H7 (cell line): ENCODE measurements at regions not wholly inside any gene's neighbourhood (a gene's known extent, or its start where the extent isn't known, plus 50 kb on each side); places are given as distances from the start of the nearest gene placed in this dataset.

ENCODE experiments used
- DNase-seq: peaks from one replicate; pipeline ENCODE4 v3.0.0; 2012
- H3K27me3 ChIP-seq: 2 replicates; pipeline ENCODE4 v1.6.0; 2011; ENCODE audit warnings: mild to moderate bottlenecking, low read length; ENCODE audit not compliant: control insufficient read depth, insufficient read depth
- H3K36me3 ChIP-seq: replicated peaks from 2 replicates; pipeline ENCODE4 v1.5.1; 2011; ENCODE audit warnings: low read length; ENCODE audit not compliant: control insufficient read depth, insufficient read depth
- H3K4me3 ChIP-seq: 2 replicates; pipeline ENCODE4 v1.5.1; 2011; ENCODE audit warnings: low read depth, mild to moderate bottlenecking, control low read depth, low read length, moderate library complexity; ENCODE audit not compliant: insufficient read depth

DNA sequence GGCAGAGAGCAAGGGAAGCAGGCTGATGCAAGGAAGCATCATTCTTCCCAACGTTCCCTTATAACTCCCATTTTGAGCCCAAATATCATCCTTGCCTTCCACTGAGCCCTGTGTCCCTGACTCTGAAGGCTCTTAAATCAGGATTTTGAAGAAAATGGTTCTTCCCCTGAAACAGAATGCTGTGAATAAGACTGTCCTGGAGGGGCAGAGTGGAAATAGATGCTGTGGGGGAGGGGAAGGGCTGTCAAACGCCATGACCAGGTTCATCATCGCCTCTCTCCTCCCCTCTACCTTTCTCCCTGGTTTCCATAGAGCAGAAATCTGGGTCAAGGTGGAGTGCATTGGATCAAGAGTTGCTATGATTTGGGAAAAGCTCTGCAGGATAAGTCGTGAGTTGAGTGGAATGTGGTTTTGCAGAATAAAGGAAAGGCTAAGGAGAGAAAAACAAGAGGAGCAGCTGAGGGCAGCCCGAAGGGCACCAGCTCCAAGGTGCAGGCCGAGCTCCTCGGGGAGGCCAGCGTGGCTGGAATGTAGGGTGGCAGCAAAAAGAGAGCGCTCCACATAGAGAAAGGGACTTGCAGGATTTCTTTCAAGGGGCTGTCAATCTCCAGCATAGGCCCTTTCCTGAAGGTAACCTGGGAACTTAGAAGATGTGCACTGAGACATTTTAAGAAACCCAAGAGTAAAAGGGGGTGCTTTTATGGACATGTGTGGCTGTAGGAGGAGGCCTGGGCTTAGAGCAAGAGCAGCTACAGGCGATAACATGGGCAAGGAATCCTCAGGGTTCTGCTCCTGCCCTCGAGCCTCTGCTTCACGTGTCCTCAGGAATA, 120.8 kb upstream of the CDYL start:
- Histone ChIP-seq H3K4me3 (no peak overlapping the region), H3K27me3 (no peaks in the 10 kb centered on the region), H3K36me3 (no peaks in the 10 kb centered on the region)
- no peak for DNase-seq

DNA sequence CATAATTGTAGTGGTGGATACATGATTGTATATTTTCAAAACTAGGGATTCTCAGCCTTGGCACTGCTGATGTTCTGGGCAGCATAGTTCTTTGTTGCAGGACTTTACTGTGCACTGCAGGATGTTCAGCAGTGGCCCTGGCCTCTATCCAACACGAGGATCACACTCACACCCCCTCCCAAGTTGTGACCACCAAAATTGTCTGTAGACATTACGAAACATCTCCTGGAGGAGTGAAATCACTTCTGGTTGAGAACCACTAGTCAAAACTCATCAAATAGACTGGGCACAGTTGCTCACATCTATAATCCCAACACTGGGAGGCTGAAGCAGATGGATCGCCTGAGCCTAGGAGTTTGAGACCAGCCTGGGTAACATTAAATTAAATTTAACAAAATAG, 123.1 kb upstream of the CDYL start:
- no peak for DNase-seq
- H3K36me3 ChIP-seq: no peaks in the 10 kb centered on the region
- H3K4me3 ChIP-seq: no peak overlapping the region
- H3K27me3 ChIP-seq: no peaks in the 10 kb centered on the region

DNA sequence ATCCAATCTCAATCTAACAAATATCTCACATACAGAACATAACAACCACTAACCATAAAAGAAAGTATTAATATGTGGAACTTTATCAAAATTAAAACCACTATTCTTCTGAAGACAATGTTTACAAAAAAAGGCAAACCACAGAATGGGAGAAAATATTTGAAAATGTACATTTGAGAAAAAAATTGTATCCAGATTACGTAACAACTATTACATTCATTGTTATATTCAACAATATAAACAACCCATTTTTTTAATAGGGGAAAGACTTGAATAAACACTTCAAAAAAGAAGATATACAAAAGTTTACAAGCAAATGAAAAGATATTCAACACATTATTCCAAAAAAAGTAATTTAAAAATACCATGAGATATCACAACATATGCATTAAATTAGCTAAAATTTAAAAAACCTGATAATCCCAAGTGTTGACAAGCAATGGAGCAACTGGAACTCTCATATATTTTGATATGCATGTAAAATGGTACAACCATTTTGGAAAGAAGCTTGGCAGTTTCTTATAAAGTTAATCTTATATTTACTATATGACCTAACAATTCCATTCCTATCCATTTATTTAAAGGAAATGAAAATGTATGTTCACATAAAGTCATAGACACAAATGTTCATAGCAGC, 124.3 kb upstream of the CDYL start:
- DNase-seq: no peak
- Histone ChIP-seq H3K4me3 (no peak overlapping the region), H3K27me3 (peaks cover 3% of the 10 kb centered on the region; the same call in 1 of the 2 replicates), H3K36me3 (no peaks in the 10 kb centered on the region)

DNA sequence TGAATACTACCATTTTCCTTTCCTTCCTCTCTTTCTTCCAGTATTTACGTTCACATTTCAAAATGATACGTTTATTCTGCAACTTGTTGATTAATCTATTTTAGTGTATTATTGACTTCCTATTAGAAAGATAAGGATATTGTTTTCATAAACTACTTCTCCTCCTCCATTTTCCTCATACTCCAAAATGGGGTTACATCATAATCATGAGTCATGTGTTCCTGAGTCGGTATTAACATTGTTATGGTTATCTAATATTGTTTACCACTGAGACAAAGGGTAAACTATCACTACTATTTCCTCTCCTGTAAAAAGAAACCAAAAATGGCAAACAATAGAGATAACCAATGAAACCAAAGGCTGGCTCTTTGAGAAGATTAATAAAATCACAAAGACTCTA, 126.5 kb upstream of the CDYL start:
- Histone ChIP-seq H3K36me3 (no peaks in the 10 kb centered on the region), H3K27me3 (peaks cover 3% of the 10 kb centered on the region; the same call in 1 of the 2 replicates), H3K4me3 (no peak overlapping the region)
- no peak for DNase-seq

DNA sequence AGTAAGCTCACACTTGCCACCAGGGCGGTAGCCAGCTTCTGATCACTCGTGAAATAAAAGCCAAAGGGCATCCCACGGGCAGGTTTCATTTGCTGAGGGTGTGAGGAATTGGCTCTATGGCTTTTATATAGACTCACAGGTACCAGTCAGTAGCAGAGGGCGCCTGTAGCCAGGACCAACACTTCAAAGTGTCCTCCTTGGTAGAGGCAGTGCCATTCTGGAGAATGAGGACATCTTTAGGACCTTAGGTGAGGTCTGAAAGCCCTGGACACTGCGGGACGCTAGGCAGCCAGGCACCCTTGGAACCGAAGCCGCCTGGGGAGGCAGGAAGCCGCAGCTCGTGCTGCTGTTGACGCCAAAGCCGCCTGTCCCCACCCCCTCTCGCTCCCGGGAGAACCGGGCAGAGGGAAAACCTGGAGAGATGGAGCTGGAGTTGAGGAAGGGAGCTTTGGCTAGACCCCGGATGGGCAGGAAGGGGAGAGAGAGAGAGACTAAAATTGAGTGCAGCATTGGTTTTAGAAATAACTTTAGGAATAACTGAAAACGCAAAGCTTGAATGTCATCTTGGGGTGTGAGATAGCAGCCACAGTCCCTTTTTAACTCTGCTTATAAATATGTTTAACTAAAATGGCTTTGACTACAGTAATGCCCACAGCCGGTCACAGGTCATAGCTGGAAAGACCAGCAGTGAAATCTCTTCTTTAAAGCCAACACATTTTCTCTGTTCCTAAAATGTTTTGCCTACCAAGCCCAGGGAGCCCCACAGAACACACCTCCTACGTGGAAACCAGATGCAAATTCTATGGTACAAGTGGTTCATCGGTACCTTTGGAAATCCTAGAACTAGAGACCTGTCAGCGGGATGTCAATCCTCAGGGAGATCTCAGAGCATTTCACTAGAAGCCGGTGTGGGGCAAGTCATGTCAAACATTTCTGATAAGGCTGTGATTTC, 128.5 kb upstream of the CDYL start:
- DNase-seq: peak; percentile 88
- H3K36me3 ChIP-seq: no peaks in the 10 kb centered on the region
- peak overlapping the region; percentile 13 for H3K4me3 ChIP-seq
- H3K27me3 ChIP-seq: peaks cover 3% of the 10 kb centered on the region; the same call in 1 of the 2 replicates

DNA sequence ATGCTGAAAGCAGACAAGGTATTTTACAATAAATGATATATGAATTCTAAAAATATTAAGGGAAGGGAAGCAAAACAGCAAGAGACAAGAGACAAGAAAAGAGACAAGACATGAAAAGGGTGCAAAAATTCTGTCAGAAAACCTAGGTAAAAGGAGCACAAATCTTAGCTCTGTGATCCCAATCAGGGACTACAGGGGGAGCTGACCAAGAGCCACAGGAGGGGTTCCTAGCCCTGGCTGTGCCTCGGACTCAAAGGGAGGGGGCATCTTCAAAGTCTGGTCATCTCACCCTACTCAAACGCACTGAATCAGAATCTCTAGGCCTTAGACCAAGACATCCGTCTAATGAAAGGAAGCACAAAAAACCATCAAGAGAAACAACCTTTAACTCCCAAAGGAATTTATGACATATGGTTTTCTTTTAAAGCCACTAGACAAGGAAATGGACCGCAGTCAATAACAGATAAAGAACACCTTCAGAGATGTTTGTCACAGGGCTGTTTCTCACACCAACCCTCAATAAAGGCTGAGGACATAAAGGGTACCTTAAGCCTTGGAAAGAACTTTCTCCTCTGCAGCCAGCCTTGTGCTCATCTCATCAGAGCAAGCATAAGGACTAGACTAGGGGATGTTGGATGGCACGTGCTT, 130.4 kb upstream of the CDYL start:
- no peaks in the 10 kb centered on the region for H3K36me3 ChIP-seq
- H3K27me3 ChIP-seq: peaks cover 3% of the 10 kb centered on the region; the same call in 1 of the 2 replicates
- no peak overlapping the region for H3K4me3 ChIP-seq
- peak; percentile 60 for DNase-seq

DNA sequence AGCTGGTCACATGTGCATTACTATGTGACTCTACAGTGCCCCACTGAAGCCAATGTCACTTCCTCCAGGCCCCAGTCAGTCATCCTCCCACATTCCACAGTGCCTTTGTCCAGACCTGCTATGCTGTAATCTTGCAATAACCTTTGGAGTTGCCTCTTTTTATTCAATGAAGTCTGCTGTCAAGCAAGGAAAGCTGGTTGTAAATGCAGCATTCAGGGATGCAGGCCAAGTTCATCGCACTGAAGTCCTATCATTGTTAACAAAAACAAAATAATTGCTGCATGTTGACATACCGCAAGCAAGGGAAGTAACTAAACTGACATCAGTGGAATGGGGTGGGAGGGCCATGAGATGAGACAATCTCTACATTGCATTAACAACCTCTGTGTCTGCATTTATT, 131.2 kb upstream of the CDYL start:
- DNase-seq: no peak
- Histone ChIP-seq H3K4me3 (no peak overlapping the region), H3K36me3 (no peaks in the 10 kb centered on the region), H3K27me3 (peaks cover 3% of the 10 kb centered on the region; the same call in 1 of the 2 replicates)

DNA sequence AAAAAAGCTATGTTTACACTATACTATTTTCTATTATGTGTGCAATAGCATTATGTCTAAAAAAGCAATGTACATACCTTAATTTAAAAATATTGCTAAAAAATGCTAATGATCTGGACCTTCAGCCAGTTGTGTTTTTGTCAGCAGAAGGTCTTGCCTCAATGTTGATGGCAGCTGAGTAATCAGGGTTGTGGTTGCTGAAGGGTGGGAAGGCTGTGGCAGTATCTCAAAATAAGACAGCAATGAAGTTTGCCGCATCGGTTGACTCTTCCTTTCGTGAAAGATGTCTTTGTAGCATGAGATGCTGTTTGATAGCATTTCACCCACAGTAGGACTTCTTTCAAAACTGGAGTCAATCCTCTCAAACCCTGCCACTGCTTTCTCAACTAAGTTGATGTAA, 134.7 kb upstream of the CDYL start:
- H3K4me3 ChIP-seq: no peak overlapping the region
- no peaks in the 10 kb centered on the region for H3K36me3 ChIP-seq
- DNase-seq: no peak
- no peaks in the 10 kb centered on the region for H3K27me3 ChIP-seq

DNA sequence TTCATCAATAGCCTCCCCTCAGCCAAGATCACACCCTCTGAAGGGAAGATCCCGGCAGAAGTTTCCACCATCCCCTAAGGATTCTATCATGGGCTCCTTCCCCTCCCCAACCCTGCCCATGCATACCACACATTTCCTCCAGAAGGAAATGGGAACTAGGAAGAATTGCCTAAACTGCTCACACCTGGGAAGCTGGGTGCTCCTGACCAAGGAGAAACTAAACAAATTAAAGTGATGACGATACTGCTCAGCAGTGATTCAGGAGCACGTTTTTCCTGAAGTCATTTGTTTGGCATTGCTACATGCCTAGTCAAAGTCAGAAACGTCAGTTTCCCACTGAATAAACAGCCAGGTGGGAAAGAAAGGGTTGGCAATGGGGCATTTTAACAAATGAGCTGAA, 136.1 kb upstream of the CDYL start:
- H3K27me3 ChIP-seq: no peaks in the 10 kb centered on the region
- no peaks in the 10 kb centered on the region for H3K36me3 ChIP-seq
- no peak for DNase-seq
- no peak overlapping the region for H3K4me3 ChIP-seq

DNA sequence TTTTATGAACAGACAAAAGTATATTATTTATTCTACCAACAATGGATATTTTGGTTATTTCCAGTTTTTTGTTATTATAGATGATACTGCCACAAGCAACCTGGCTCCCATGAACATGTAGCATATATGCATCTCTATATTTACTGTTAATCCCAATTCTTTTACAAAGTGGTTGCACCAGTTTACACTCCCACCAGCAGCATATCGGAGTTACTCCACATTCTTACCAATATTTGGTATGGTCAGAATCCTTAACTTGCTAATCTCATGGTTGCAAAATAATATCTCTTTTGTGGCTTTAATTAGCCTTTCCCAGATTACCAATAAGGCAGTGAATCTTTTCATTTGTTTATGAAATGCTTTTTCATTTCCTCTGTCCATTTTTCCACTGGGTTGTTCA, 137.6 kb upstream of the CDYL start:
- Histone ChIP-seq H3K27me3 (no peaks in the 10 kb centered on the region), H3K36me3 (no peaks in the 10 kb centered on the region), H3K4me3 (no peak overlapping the region)
- DNase-seq: no peak

DNA sequence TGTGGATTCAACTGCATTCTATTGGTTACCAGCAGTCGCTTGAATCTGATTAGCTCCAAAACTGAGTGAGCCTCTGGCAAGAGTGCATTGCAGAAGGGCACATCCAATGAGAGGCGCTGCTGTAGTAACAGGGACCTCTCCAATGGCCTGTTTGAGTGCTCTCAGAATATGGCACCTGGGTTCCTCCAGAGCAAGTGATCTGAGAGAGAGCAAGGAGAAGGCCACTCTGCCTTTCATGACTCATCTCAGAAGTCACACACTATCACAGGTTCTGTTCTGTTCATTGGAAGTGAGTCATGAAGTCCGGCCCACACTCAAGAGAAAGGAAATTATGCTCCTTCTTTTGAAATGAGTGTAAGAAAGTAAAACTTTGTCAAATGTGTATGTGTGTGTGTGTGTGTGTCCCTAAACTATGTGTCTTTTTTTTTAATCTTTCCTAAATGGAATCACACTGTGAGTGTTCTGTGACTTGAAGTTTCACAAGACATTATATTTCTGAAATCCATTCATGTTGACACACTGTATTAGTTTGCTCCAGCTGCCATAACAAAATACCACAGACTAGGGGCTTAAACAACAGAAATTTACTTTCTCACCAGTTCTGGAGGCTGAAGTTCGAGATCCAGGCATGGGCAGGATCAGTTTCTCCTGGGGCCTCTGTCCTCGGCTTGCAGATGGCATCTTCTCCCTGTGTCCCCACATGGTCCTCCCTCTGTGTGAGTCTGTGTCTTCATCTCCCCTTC, 138.3 kb upstream of the CDYL start:
- H3K27me3 ChIP-seq: no peaks in the 10 kb centered on the region
- DNase-seq: no peak
- no peak overlapping the region for H3K4me3 ChIP-seq
- no peaks in the 10 kb centered on the region for H3K36me3 ChIP-seq

DNA sequence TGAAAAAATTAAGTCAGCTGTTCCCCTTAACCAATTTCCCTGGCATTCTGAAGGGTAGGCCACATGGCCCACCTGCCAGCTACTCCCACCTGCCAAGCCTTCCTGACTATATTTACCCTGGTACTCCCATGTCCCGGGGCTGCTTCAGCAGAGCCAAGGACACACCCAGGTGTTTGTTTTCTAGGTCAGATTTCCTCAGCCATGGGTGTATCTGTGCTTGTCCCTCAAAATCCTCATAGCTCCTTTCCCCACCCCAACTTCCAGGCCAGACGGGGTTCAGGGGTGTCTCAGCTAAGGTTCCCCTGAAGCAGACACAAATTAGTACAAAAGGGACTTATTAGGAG, 139.4 kb upstream of the CDYL start:
- H3K4me3 ChIP-seq: no peak overlapping the region
- no peaks in the 10 kb centered on the region for H3K36me3 ChIP-seq
- H3K27me3 ChIP-seq: no peaks in the 10 kb centered on the region
- DNase-seq: no peak

DNA sequence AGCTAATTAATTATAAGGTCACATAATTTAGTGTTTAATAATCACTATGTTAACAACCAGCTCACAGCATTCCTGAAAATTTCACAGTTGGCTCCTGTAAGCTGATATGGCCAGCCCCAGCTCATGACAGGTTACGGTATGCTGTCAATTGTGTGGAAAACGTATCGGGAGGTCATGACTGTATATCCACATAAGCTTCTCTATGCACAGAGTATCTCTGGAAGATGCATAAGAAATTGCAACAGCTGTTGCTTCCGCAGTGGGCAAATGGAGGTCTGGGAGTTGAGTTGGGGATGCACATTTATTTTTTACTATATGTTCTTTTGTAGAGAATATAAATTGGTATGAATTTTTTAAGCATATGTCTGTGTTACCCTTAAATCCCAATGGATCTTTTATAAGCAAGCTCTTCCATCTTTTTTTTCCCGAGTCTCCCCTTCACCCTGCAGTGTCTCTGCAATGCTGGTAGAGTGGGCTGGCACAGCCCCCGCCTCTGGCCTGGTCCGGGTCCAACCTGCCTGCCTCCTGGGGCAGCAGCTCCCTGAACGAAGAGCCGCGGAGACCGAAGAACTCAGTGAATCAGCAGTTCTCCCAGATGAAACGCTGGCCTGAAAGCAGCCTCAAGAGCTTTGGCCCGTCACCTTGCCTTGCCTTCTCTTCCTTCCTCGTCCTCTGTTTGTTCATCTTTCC, 139.9 kb upstream of the CDYL start:
- H3K4me3 ChIP-seq: no peak overlapping the region
- no peaks in the 10 kb centered on the region for H3K36me3 ChIP-seq
- H3K27me3 ChIP-seq: no peaks in the 10 kb centered on the region
- DNase-seq: no peak
